Activated CD8-positive, alpha-beta memory T cell treated with anti-CD3 and anti-CD28 coated beads for 36 hours (primary cell): ENCODE measurements at regions not wholly inside any gene's neighbourhood (a gene's known extent, or its start where the extent isn't known, plus 50 kb on each side); places are given as distances from the start of the nearest gene placed in this dataset.
"Not testable (repeated sequence)": the region's sequence is repeated elsewhere in the genome, so short reads cannot be mapped to it uniquely, and the experiment has no call there.

Experiments used
- CTCF ChIA-PET: fragments of 350-600 bp; sonication (Branson Sonifier 250); formaldehyde crosslinking; loops from one replicate; lab custom pipeline; 2021; ENCODE audit warnings: antibody characterized with exemption; lab: Charles Lee
- POLR2A ChIA-PET: fragments of 350-600 bp; sonication (Branson Sonifier 250); formaldehyde crosslinking; loops from one replicate; lab custom pipeline; 2021; ENCODE audit warnings: antibody characterized with exemption; lab: Charles Lee

DNA sequence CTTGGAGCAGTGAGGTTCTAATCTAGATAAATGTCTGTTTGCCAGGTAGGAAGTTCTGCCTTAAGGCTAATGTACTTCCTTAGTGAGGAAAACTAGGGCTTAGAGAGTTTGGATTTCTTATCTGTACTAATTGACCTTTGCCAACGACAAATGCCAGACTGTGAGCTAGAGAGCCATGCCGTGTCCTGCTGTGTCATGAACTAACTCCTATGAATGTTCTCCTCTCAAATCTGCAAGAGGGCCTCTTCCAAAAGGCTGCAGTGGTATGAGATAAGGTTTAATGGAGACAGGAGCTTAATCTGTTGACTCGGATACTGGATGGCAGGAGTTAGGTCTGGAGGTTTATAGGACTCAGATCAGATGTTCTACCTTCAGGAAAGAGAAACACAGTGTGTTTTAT, 524.9 kb downstream of the NTRK3 start:
- POLR2A ChIA-PET = no interaction called here

DNA sequence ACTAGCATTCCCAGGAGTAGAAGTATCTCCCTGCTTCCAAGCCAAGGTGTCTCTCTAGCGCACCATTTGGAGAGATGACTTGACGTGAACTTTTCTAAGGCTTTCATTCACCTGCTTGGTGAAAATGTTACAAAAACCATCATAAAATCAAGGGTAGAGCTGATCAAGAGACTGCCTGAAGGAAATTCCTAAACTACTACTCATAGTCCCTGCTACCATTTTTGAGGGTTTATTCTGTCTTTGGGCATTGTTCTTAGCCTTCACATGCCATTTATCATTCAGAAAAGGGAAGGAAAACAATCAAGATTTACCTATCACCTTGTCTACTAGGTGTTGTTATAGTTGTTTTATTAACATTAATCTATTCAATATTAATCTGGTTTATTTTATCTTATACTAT, 525.8 kb downstream of the NTRK3 start:
- CTCF ChIA-PET = no interaction called here
- POLR2A ChIA-PET = no interaction called here

More for the DNA sequence above, 524.9 kb downstream of the NTRK3 start:
- CTCF ChIA-PET = no interaction called here

DNA sequence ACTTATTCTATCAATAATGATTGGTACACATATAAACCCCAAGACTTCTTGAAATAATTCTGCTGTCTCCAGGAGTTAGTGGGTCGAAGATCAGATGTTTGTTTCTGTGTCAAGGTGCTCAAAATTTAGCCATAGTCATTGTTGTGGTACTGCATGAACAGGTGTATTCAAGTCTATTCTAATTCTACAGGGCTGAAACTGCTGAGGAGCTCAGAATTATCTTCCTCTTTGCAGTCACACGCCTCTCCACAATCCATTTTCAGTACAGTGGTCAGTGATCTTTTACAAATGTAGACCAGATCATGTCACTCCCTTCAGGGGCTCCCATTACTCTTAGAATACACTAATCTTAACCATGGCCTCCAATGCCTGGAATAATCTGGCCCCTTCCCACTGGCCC, 527.5 kb downstream of the NTRK3 start:
- POLR2A ChIA-PET = no interaction called here
- CTCF ChIA-PET = no interaction called here

DNA sequence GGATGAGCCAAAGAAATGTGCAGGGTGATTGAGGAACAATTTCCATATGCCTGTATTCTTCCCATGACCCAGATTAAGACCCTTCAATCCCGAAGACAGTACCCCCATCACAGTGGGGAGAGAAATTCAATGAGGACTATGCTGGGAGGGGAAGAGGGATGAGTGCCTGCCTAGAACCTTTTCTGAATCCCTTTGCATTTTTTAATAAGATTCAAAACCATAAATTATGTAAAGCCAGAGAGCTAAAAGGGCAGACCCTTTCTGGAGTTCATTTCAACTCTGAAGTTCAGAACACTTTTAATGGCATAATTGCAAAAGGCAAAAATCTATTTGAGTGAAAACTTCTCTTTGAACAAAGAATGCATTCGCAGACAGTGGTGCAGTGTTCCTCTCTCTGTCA, 529.5 kb downstream of the NTRK3 start:
- ChIA-PET CTCF (no interaction called here), POLR2A (no interaction called here)

DNA sequence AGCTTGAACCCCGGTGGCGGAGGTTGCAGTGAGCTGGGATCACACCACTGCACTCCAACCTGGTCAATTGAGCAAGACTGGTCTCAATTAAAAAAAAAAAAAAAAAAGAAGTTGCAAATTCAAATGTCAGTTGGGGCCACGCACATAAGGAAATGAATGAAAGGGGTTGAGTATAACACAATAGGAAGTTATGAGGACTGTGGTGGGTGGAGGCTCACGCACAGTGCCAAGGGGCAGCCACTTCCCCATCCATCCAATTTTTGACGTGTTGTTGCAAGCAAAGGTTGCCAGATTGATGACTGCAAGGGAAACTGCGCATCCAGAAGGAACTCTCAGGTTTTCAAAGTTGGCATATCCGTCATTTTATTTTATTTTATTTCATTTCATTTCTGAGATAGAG, 532.2 kb downstream of the NTRK3 start:
- POLR2A ChIA-PET = no interaction called here

DNA sequence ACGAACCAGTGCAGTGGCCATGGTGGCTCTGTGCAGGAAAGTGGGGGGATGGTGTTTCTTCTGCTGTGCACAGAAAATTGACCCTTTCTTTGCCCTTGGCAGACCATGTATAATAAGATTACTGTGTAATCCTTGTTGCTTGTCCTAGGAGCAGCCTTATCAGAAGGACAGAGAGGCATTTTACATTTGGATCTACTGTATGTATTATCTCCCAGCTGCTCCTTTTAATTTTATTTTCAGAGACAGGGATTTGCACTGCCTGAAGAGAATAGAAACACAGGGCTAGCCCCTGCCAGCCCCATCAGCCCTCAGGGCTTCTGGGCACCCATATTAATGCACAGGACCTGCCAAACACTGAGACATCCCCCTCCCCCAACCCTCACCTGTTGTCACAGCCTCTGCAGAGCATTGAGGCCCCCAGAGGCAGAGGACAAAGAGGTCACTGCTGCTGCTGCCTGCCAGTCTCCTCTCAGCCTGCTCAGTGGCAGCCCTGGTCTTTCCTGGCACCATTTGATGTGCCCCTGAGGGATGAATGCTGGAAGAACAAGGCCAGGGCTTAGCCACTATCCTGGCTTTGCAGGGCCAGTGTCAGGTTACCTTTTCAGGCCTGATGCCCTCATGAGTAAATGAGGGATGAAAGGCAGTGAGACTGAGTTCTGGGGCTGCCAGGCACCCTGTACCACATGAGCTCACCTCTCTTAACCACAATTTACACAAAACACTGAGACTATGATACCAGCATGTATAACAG, 533.4 kb downstream of the NTRK3 start:
- ChIA-PET CTCF (no interaction called here), POLR2A (no interaction called here)

More for the DNA sequence above, 532.2 kb downstream of the NTRK3 start:
- CTCF ChIA-PET = no interaction called here

DNA sequence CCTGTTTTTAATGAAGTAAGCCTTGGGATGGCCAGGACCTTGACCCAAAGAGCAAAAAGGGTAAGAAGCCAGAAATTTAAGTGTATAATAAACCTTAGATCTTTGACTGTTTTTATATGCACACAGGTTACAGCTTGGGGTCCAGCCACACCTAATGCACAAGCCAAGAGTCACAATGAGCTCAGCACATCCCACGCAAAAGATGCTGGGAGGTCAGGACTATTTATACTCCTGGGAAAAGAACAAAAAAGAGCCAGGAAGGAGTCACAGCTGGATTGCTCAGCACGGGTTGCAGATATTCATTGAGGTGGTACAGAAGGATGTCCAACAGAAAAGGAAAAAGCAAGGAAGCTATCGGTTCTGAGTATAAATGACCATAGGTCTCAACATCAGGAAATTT, 536.3 kb downstream of the NTRK3 start:
- POLR2A ChIA-PET = no interaction called here

DNA sequence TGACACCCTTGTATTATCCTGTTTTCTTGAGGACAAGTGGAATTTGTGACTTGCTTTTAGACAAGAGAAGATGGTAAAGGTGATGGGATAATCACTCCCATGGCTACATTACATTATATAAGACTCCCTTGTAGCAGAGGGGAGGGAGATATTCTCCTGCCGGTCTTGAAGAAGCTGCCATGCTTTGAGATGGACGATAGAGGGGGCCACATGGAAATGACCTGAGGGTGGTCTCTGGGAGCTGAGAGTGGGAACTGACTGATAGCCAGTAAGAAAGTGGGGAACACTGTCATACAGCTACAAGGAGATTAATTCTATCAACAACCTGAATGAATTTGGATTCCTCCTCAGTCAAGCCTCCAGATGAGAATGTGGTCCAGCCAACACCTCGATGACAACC, 540.1 kb downstream of the NTRK3 start:
- CTCF ChIA-PET = no interaction called here
- POLR2A ChIA-PET = no interaction called here

More for the DNA sequence above, 536.3 kb downstream of the NTRK3 start:
- CTCF ChIA-PET = no interaction called here

DNA sequence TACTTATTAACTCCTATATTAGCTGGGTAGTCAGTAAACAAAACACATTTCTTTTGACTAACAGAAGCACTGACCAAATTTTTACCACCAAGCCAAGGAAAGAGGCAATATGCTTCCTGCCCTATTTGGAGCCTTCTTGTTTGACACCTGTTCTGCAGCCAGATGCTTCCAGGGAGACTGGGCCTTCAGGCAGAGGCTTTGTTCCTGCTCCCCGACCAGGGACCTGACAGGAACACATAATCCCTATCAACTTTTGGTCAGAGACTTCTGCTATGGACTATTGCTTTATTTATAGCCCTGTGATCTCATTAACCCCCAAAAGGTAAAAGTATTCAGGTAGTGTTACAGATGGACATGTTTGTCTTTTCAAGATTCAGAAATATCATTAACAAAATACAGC, 541.3 kb downstream of the NTRK3 start:
- POLR2A ChIA-PET = no interaction called here
- CTCF ChIA-PET = no interaction called here

DNA sequence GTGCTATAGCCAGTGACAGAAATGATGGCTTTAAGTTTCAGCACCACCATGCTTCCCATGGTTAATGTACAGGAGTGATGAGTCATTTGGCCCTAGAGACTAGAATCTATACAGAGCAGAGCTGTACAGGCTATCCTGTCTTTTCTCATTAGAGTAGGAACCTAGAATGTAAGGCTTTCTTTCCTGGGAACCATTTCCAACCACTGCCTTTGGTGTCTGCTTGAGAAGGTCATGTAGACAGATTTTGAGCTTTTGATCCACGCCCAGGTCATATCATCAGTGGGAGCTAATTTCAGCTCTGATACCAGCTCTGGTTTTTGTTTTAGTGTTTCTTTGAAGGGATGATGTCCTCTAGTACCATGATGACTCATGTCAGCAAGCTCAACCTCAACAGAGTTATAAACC, 543.1 kb downstream of the NTRK3 start:
- ChIA-PET CTCF (no interaction called here), POLR2A (no interaction called here)

DNA sequence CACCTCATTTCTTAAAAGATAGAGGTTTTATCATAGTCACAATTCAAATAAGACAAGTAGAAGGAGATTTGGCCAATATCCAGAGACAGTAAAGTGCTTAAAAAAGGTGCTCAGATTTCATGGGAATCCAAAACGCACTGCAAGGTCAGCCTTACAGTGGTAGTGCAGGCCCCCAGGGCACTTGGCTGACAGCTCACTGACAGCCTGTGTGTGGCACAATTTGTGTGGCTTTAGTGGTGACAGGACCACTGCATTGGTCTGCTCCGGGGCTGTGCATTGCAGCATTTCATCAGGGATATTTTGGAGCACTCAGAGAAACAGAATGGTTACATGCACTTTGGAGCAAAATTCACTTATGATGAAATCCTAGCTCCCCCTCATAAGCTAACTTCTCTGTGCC, 544.3 kb downstream of the NTRK3 start:
- ChIA-PET CTCF (no interaction called here), POLR2A (no interaction called here)

DNA sequence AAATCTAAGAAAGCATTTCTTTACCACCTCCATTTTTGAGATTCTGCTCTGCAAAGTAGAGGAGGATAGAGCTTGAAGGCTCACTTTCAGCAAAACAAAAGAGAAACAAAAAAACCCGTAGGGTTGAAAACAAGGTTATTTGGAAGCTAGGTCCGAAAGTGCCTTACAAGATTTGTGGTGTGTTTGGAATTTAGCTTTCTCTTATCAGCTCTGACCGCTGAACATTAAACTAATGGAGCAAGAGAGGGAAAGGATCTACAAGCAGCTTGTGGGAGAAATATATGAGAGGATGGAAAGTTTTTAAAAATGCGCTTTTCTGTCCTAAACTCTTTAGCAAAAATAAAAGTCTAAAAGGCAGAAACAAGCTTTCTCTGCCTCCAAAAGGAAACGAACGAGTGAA, 545.5 kb downstream of the NTRK3 start:
- POLR2A ChIA-PET = no interaction called here
- CTCF ChIA-PET = interaction anchor here (0.7 kb wide), 1 partner anchor 15 kb away, joined by 3 read pairs; no protein-coding TSS in a partner anchor

DNA sequence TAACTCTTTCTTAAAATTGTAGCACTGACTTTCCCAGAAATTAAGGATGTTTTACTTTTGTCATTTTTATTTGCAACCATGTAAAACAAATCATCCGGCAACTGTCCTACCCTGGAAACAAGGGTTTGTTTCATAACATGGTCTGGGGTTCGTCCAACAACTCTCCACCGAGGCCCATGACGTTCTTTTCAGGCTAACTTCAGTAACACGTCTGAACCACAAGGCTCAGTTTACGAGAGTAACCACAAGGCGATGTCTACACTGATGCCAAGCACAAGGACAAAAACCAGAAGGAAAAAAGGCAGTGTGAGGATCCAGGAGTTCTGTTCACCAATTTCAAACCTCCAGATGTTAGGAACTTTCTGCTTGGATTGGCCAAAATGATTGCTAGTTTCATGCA, 546.1 kb downstream of the NTRK3 start:
- ChIA-PET CTCF (no interaction called here), POLR2A (no interaction called here)

DNA sequence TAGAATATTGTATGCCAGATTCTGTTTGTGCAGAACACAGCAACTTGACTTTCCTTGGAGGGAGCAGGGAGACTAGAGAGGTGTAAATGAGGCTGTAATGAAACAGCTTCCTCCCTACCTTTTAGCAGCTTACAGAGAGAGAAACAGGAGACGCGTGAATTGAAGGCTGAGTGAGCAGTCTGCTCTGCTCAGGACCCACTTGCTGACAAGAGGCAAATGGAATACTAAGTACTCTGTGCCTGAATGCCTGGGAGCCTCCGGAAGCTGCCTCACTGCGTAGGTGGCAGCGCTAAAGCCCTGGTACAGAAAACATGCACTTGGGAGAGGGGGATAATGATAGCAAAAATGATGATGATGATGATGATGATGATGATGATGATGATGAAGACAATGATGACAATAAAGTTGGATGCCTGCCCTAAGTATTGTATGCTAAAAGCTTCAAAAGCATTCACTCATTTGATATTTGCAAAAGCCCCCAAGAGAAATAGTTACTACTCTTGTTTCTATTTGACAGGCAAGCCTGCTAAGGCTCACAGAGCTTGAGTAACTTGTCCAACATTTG, 548.9 kb downstream of the NTRK3 start:
- CTCF ChIA-PET = no interaction called here

DNA sequence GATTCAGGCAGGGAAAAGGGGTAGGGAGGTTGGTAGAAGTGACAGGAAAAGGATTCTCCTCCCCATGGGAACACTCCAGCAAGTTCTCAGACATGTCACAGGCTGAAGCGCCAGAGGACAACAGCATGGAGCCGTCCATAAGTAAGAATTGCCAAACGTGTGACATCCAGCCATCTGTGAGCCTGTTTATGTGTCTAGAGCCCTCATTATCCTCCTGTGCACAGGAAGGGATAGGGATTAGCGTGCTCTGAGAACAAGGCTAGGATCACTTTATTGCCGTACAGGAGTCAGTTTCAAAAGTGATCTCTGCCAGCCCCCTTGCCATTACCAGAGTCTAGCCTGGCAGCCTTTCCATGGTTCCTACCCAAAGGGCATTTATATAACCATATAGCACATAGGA, 549.5 kb downstream of the NTRK3 start:
- ChIA-PET CTCF (no interaction called here), POLR2A (no interaction called here)

More for the DNA sequence above, 548.9 kb downstream of the NTRK3 start:
- POLR2A ChIA-PET = no interaction called here

DNA sequence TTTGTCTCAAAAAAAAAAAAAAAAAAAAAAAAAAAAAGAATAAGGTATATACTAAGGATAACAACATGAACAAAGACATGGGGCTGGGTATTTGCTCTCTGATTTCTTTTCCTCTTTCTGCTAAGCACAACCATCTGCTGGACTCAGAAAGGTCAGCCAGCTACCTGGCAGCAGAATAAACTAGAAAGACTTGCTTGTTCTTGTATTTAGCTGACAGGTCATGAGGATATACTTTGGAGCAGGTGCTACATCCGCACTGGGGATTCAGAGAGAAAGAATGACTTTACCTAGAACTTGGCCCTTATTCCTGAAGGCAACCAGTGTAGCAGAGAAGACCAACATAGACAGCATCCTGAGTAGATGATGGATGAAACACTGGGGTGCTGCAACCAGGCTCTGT, 550.5 kb downstream of the NTRK3 start:
- CTCF ChIA-PET = no interaction called here
- POLR2A ChIA-PET = no interaction called here

DNA sequence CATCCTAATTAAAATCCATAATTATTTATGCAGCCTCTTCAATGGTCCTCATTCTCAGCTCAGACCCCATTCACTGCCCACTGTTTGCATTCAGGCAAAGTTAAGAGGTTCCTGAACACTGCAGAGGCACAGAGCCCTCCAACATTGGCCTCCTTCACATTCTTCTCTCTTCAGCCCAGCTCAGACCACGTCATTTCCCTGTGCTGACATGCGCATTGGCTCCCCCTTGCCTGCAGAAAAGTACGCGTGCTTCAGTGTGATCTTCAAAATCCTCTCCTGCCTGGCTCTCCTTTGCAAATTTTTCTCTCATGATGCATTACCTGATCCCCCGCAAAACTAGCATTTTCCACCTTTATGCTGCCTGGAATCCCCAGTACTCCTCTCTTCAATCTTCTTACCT, 552.3 kb downstream of the NTRK3 start:
- CTCF ChIA-PET = no interaction called here

DNA sequence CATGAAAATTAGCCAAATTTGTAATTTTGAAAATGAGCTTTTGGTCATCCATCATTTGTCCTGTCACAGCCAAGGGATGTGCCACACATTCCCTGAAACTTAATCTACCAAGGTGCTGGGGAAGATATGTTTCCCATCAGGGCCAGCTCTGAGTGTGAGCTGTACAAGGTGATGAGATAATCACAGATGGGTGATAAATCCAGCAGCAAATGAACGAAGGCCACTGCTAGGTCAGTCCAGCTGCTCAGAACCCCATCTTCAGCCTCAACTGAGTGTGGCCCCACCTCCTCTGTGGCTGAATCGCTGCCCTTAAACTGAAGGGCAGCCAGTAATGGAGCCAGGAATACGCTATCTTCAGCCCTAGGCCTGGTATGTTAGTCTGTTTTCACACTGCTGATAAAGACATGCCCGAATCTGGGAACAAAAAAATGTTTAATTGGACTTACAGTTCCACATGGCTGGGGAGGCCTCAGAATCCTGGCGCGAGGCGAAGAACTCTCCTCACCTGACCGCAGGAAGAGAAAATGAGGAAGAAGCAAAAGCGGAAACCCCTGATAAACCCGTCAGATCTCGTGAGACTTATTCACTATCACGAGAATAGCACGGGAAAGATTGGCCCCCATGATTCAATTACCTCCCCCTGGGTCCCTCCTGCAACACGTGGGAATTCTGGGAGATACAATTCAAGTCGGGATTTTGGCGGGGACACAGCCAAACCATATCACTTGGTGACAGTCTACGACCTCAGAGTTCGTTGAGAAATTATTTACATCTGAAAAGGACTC, 553.0 kb downstream of the NTRK3 start:
- ChIA-PET CTCF (no interaction called here), POLR2A (no interaction called here)

More for the DNA sequence above, 552.3 kb downstream of the NTRK3 start:
- POLR2A ChIA-PET = no interaction called here

DNA sequence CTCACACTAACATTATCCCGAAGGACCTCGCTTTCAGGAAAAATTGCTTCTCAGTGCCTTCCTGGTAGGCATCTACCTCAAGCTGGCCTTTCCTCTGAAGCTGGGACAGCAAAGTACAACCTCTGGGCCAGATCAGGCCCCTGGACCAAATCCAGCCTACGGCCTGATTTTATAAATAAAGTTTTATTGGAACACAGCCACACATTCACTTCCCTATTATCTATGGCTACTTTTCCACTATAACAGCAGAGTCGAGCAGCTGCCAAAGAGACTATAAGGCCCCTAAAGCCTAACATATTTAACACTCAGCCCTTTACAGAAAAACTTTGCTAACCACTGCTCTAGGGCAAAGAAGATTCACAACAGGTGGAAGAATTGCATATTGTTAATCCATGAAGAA, 554.3 kb downstream of the NTRK3 start:
- ChIA-PET POLR2A (no interaction called here), CTCF (no interaction called here)

DNA sequence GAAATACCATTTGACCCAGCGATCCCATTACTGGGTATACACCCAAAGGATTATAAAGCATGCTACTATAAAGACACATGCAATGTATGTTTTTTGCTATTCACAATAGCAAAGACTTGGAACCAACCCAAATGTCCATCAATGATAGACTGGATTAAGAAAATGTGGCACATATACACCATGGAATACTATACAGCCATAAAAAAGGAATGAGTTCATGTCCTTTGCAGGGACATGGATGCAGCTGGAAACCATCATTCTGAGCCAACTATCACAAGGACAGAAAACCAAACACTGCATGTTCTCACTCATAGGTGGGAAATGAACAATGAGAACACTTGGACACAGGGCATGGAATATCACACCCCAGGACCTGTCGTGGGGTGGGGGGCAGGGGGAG, 558.1 kb downstream of the NTRK3 start:
- POLR2A ChIA-PET, CTCF ChIA-PET: not testable (repeated sequence)

DNA sequence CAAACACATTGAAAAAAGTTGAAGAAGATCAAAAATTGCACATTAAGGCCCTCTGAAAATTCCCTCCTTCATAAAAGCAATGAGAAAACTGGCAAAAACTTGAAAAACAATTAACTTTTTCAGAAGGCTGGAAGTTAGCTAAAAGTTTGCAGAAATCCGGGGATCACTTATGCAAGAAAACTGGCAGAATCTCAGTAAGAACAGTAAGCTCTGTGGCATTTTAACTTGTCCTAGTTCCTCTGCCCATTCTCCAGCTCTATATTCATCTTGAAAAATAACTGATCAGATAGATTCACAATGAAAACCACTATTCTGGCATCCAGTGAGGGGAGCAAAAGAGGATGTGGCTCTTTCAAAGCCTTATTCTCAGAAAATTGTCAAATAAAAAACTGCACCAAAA, 566.8 kb downstream of the NTRK3 start:
- ChIA-PET POLR2A (no interaction called here), CTCF (no interaction called here)
